Ureter (tissue), 1 donor: ENCODE measurements at regions not wholly inside any gene's neighbourhood (a gene's known extent, or its start where the extent isn't known, plus 50 kb on each side); places are given as distances from the start of the nearest gene placed in this dataset.
A peak's percentile ranks its signal among the peaks of the same experiment; 100 is the strongest.
"Not testable (repeated sequence)": the region's sequence is repeated elsewhere in the genome, so short reads cannot be mapped to it uniquely, and the experiment has no call there.

Experiments
- DNase-seq: peaks from one replicate; pipeline ENCODE4 v3.0.0-alpha.2; 2020; ENCODE audit warnings: low spot score
- donor health status: DM: yes; HTN: yes; CAD: no.

- no peak for DNase-seq
These were observed 148.5 kb downstream of the TENT5C start for GRCh38 chr1:117754061-117754969.

GRCh38 chr1:117757668-117758067 is 151.8 kb downstream of the TENT5C start:
- no peak for DNase-seq

DNA sequence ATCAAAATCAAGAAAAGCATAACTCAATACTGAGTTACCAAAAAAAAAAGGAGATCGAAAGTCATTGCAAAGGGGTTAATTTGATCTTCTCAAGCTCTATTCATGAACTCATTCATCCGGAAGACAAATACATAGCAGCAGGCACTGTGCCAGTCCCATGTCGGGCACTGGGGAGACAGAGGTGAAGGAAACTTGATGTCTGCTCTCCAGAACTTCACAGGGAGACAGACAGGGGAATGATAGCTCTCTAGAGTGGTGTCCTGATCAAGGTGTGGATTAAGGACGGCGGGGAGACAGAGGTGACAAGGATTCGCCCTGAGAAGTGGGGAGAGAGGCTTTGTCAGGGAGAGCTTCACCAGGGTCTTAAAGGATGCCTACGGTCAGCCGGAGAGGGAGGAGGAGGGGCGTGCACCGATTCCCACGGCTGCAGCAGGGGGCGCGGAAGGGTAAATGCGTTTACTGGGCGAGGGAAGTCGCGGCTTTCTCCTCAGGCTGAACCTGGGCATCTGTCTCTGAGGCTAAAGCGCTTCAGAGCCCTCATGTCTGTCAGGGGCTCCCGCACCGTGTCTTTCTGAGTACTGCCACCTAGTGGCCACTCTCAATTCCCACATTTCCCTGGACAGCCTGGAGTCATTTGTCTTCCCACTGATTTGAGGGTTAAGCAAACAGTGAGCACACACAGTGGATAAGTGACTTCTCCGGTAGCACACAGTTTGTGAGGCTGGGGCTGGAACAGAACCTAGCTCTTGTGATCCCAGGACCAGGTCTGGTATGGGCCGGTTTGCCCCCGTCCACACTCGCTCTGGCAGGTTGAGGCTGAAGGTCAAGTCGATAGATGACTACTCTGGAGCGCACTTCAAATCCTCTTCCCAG is 152.8 kb downstream of the TENT5C start:
- DNase-seq: peak; percentile 80

GRCh38 chr1:117759535-117759934 is 153.7 kb downstream of the TENT5C start:
- no peak for DNase-seq

- no peak for DNase-seq
These were observed 154.2 kb downstream of the TENT5C start for GRCh38 chr1:117760069-117760468.

DNA sequence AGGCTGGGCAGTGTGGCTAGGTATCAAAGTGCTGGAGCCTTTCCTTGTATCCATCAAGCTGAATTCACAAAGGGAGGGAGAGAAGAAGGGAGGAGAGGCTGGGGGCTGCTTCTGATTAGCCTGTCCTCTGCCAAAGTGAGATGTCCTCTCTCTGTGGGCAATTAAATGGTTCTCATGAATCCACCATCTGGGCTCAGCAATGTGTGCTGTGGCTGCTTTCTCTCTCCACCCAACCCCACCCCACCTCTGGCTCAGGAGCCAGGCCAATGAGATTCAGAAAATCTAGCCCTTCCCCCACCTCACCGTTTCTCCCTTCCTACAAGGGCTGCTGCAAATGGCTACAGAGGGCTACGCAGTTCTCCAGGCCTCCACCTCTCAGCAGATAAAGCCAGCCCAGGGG is 154.6 kb downstream of the TENT5C start:
- DNase-seq: no peak

DNA sequence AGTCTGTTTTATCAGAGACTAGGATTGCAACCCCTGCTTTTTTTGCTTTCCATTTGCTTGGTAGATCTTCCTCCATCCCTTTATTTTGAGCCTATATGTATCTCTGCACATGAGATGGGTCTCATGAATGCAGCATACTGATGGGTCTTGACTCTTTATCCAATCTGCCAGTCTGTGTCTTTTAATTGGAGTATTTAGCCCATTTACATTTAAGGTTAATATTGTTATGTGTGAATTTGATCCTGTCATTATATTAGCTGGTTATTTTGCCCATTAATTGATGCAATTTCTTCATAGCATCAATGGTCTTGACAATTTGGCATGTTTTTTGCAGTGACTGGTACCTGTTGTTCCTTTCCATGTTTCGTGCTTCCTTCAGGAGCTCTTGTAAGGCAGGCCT is 161.7 kb downstream of the GDAP2 start:
- not testable (repeated sequence) for DNase-seq

DNA sequence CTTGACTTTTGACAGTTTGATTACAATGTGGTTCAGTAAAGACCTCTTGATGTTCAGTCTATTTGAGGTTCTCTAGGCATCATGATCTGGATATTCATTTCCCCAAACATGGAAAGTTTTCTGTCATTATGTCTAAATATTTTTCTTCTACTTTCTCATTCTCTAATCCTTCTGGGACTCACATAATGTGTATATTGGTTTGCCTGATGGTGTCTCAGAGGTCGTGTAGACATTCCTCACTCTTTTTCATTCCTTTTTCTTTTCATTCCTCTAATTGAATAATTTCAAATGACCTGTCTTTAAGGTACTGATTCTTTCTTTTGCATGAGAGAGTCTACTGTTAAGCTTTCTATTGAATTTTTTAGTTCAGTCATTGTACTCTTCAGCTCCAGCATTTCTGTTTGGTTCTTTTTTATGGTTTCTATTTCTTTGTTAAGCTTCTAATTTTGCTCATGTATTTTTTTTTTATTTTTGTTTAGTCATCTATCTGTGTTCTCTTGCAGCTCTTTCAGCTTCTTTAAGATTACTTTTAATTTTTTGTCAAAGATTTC is 158.4 kb downstream of the GDAP2 start:
- no peak for DNase-seq

- no peak for DNase-seq
These were observed 150.1 kb downstream of the GDAP2 start for GRCh38 chr1:117779364-117779763.

GRCh38 chr1:117780687-117781475 is 148.5 kb downstream of the GDAP2 start:
- DNase-seq: no peak

GRCh38 chr1:117782056-117782455 is 147.4 kb downstream of the GDAP2 start:
- DNase-seq: no peak

GRCh38 chr1:117783606-117784396 is 145.6 kb downstream of the GDAP2 start:
- no peak for DNase-seq

- no peak for DNase-seq
These were observed 141.4 kb downstream of the GDAP2 start for GRCh38 chr1:117788014-117788413.

- DNase-seq: no peak
These were observed 136.0 kb downstream of the GDAP2 start for GRCh38 chr1:117793413-117793812.

DNA sequence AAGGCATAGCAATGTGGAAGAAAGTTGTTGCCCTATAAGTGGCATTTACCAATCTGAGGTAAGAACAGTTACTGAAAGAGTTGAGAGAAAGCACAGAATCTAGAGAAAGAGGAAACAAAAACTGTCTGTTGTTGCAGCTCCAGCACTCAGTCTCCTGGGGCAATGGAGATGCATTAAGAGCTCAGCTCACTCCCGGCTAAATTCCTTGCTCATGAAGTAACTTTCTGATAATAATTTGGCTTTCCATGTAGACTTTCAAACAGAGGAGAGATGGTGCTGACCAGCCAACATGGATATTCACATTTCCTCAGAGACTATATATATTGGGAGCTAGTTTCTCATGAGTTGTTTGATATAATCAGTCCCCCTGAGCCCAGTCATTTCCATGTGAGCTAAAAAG is 135.3 kb downstream of the GDAP2 start:
- no peak for DNase-seq

- no peak for DNase-seq
These were observed 134.2 kb downstream of the GDAP2 start for GRCh38 chr1:117795190-117795589.

DNA sequence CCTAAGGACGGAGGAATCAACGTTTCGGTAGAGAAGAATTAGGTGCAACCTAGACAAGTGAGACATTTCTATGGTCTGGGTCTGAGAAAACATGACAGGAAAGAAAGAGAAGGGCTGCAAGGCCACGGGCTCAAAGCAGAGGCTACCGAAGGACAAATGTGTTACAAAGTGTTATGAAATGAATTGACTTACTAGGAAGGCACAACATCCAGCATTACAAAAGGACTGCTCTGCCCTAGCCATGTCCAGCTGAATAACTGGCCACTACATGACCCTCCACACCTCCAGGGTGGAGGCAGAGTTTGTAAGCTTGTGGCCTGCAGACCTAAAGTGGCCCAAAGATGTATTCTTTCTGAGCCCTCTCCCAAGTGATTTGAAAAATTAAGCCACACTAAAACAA is 133.6 kb downstream of the GDAP2 start:
- no peak for DNase-seq

DNA sequence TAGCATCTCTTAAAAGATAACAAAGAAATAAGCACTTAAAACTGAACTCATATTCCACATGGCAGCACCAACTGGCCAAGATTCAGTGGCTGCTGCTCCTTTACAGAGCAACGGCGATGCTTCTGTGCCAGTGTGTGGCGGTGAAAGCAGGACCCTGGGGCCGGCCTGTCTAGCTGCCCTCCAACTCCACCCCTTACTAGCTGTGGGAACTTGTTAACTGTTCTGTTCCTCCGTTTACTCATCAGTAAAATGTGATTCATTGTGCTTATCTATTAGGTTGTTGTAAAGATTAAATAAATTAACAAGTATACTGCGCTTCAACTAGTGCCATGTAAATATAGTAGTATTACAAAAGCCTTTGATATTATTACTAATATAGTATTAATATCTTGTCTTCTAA is 133.2 kb downstream of the GDAP2 start:
- no peak for DNase-seq

- no peak for DNase-seq
These were observed 130.9 kb downstream of the GDAP2 start for GRCh38 chr1:117798550-117798949.

DNA sequence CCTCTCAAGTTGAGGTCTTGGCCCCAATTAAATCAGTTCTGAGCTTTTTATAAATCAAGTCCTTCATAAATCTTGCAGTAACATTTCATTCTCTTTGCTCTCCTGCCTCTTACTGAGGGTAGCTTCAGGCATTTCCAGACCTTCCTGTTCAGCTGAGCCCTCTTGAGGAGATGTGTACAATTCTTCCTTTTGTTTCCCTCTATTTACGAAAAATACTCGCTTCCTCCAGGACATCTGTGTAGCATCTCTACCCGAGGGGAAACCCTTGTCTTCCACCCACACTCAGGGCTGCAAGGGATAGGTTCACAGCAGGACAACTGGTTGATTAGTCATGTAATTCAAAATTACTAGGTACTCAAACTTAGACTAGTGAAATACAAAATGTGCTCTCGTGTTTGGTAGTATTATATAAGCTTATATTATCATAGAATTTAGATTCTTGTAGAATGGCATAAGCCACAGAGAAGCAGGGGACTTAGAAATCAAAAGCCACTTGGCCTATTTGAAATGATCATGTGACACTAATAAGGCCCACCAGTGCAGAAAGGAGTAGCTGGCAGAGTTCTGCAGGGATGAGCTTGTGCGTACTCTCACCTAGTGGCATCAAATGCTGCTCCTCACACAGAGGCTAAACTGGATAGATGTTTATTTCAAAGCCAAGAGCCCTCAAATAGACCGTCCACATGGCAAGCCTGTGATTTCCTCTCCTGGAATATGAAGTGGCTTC is 126.7 kb downstream of the GDAP2 start:
- no peak for DNase-seq
